Hematopoietic multipotent progenitor cell treated with erythropoietin and hydrocortisone succinate and interleukin-3 and kit ligand, for 4 days (in vitro differentiated cells): ENCODE measurements at regions not wholly inside any gene's neighbourhood (a gene's known extent, or its start where the extent isn't known, plus 50 kb on each side); places are given as distances from the start of the nearest gene placed in this dataset.
"Not testable (repeated sequence)": the region's sequence is repeated elsewhere in the genome, so short reads cannot be mapped to it uniquely, and the experiment has no call there.

Experiments
- DNase-seq: peaks from one replicate; pipeline ENCODE4 v3.0.0-alpha.2; 2015

- DNase-seq: no peak
These were observed 58.6 kb upstream of the CNTNAP2 start for GRCh38 chr7:146057958-146058357.

GRCh38 chr7:146054909-146055308, 61.7 kb upstream of the CNTNAP2 start:
- no peak for DNase-seq

- no peak for DNase-seq
These were observed 63.1 kb upstream of the CNTNAP2 start for GRCh38 chr7:146053492-146053891.

- not testable (repeated sequence) for DNase-seq
These were observed 73.3 kb upstream of the CNTNAP2 start for GRCh38 chr7:146043310-146043709.

- no peak for DNase-seq
These were observed 88.3 kb upstream of the CNTNAP2 start for GRCh38 chr7:146028251-146028750.

- no peak for DNase-seq
These were observed 89.4 kb upstream of the CNTNAP2 start for GRCh38 chr7:146027243-146027642.

GRCh38 chr7:146022776-146023175, 93.8 kb upstream of the CNTNAP2 start:
- no peak for DNase-seq

GRCh38 chr7:146019041-146020004, 97.3 kb upstream of the CNTNAP2 start:
- not testable (repeated sequence) for DNase-seq

- DNase-seq: not testable (repeated sequence)
These were observed 99.2 kb upstream of the CNTNAP2 start for GRCh38 chr7:146017366-146017765.

- not testable (repeated sequence) for DNase-seq
These were observed 102.4 kb upstream of the CNTNAP2 start for GRCh38 chr7:146014154-146014553.

GRCh38 chr7:146008293-146008692, 108.3 kb upstream of the CNTNAP2 start:
- no peak for DNase-seq

GRCh38 chr7:146004805-146005204, 111.8 kb upstream of the CNTNAP2 start:
- no peak for DNase-seq

- peak; percentile 2 for DNase-seq
These were observed 114.0 kb upstream of the CNTNAP2 start for GRCh38 chr7:146002431-146003078.

GRCh38 chr7:146002008-146002407, 114.6 kb upstream of the CNTNAP2 start:
- DNase-seq: no peak

GRCh38 chr7:146000882-146001281, 115.7 kb upstream of the CNTNAP2 start:
- no peak for DNase-seq

GRCh38 chr7:145989469-145989868, 127.1 kb upstream of the CNTNAP2 start:
- DNase-seq: no peak

- DNase-seq: no peak
These were observed 130.2 kb upstream of the CNTNAP2 start for GRCh38 chr7:145986248-145986874.

GRCh38 chr7:145978769-145979168, 137.8 kb upstream of the CNTNAP2 start:
- no peak for DNase-seq

- DNase-seq: no peak
These were observed 156.6 kb upstream of the CNTNAP2 start for GRCh38 chr7:145959981-145960380.

GRCh38 chr7:145957160-145957890, 159.3 kb upstream of the CNTNAP2 start:
- no peak for DNase-seq

GRCh38 chr7:145951566-145951965, 165.0 kb upstream of the CNTNAP2 start:
- DNase-seq: no peak

GRCh38 chr7:145928937-145929336, 187.7 kb upstream of the CNTNAP2 start:
- DNase-seq: no peak

- no peak for DNase-seq
These were observed 196.9 kb upstream of the CNTNAP2 start for GRCh38 chr7:145919712-145920111.
